Right atrium auricular region (tissue), 2 donors: ENCODE measurements at regions not wholly inside any gene's neighbourhood (a gene's known extent, or its start where the extent isn't known, plus 50 kb on each side); places are given as distances from the start of the nearest gene placed in this dataset.

Experiments used
- DNase-seq: peaks from one replicate; pipeline ENCODE4 v3.0.0-alpha.2; 2019; ENCODE audit warnings: low spot score
- H3K27ac ChIP-seq, 2 donors: fragments of 200-600 bp; sonication (generic); 1 replicate in 1 of 2; 2 replicates in 1 of 2; pipeline ENCODE4 v1.5.1; 2016 to 2019
- H3K27me3 ChIP-seq, 2 donors: fragments of 200-600 bp; sonication (generic); one replicate each; pipeline versions ENCODE4 v1.5.1 to v1.6.0; 2017 to 2019
- H3K36me3 ChIP-seq: fragments of 200-600 bp; sonication (generic); one replicate; pipeline ENCODE4 v1.5.1; 2016
- H3K4me1 ChIP-seq, 2 donors: fragments of 200-600 bp; sonication (generic); one replicate each; pipeline versions ENCODE4 v1.5.1 to v1.6.0; 2017 to 2019
- H3K4me3 ChIP-seq, 2 donors: fragments of 200-600 bp; sonication (generic); 1 replicate in 1 of 2; 2 replicates in 1 of 2; pipeline ENCODE4 v1.5.1; 2017 to 2019; ENCODE audit warnings: mild to moderate bottlenecking in 1 of 2, moderate library complexity in 1 of 2
- H3K9me3 ChIP-seq, 2 donors: fragments of 200-600 bp; sonication (generic); one replicate each; pipeline ENCODE4 v1.5.1; 2019
- CTCF ChIP-seq, 2 donors: fragments of 200-600 bp; sonication (generic); IDR thresholded peaks; one replicate each; pipeline ENCODE4 v1.5.1; 2019; ENCODE audit warnings: antibody characterized with exemption in 2 of 2

- Histone ChIP-seq H3K4me1 (no peaks in the 10 kb centered on the region), H3K36me3 (no peaks in the 10 kb centered on the region), H3K9me3 (peaks cover 6 to 57% of the 10 kb centered on the region in 2 donors), H3K27ac (no peak overlapping the region), H3K4me3 (no peak overlapping the region), H3K27me3 (no peaks in the 10 kb centered on the region)
- no peak for TF ChIP-seq CTCF (IDR thresholded peaks at IDR 0.05)
- no peak for DNase-seq
These were observed 335.0 kb upstream of the SLC7A11 start for GRCh38 chr4:138577145-138577544.

- H3K9me3 ChIP-seq = peaks cover 6 to 53% of the 10 kb centered on the region in 2 donors
- H3K36me3 ChIP-seq = no peaks in the 10 kb centered on the region
- H3K27ac ChIP-seq = no peak overlapping the region
- DNase-seq = no peak
- no peaks in the 10 kb centered on the region for H3K27me3 ChIP-seq
- no peak overlapping the region for H3K4me3 ChIP-seq
- no peak for TF ChIP-seq CTCF (IDR thresholded peaks at IDR 0.05)
- H3K4me1 ChIP-seq = no peaks in the 10 kb centered on the region
These were observed 334.5 kb upstream of the SLC7A11 start for GRCh38 chr4:138576684-138577083.

- DNase-seq = no peak
- no peak overlapping the region for H3K27ac ChIP-seq
These were observed 331.1 kb upstream of the SLC7A11 start for GRCh38 chr4:138573246-138573645.

GRCh38 chr4:138572007-138572406 is 329.9 kb upstream of the SLC7A11 start:
- Histone ChIP-seq H3K27ac (no peak overlapping the region), H3K27me3 (no peaks in the 10 kb centered on the region), H3K4me1 (peaks cover 0 to 9% of the 10 kb centered on the region in 2 donors), H3K36me3 (no peaks in the 10 kb centered on the region), H3K9me3 (peaks cover 0 to 9% of the 10 kb centered on the region in 2 donors), H3K4me3 (no peak overlapping the region)
- no peak for DNase-seq
- TF ChIP-seq CTCF (IDR thresholded peaks at IDR 0.05) = no peak

More at GRCh38 chr4:138573246-138573645, 331.1 kb upstream of the SLC7A11 start:
- H3K4me1 ChIP-seq = peaks cover 0 to 2% of the 10 kb centered on the region in 2 donors
- TF ChIP-seq CTCF (IDR thresholded peaks at IDR 0.05) = no peak
- H3K27me3 ChIP-seq = no peaks in the 10 kb centered on the region
- peaks cover 6 to 21% of the 10 kb centered on the region in 2 donors for H3K9me3 ChIP-seq
- no peaks in the 10 kb centered on the region for H3K36me3 ChIP-seq
- no peak overlapping the region for H3K4me3 ChIP-seq

GRCh38 chr4:138567696-138568095 is 325.5 kb upstream of the SLC7A11 start:
- H3K27ac ChIP-seq = no peak overlapping the region
- H3K4me3 ChIP-seq = no peak overlapping the region
- no peaks in the 10 kb centered on the region for H3K27me3 ChIP-seq
- DNase-seq = no peak
- no peak for TF ChIP-seq CTCF (IDR thresholded peaks at IDR 0.05)
- H3K9me3 ChIP-seq = no peaks in the 10 kb centered on the region
- H3K36me3 ChIP-seq = no peaks in the 10 kb centered on the region
- peaks cover 0 to 9% of the 10 kb centered on the region in 2 donors for H3K4me1 ChIP-seq

- no peak for DNase-seq
- H3K9me3 ChIP-seq = no peaks in the 10 kb centered on the region
- H3K4me3 ChIP-seq = no peak overlapping the region
- H3K36me3 ChIP-seq = no peaks in the 10 kb centered on the region
- no peaks in the 10 kb centered on the region for H3K27me3 ChIP-seq
- peaks cover 0 to 13% of the 10 kb centered on the region in 2 donors for H3K4me1 ChIP-seq
- H3K27ac ChIP-seq = no peak overlapping the region
- TF ChIP-seq CTCF (IDR thresholded peaks at IDR 0.05) = no peak
These were observed 323.4 kb upstream of the SLC7A11 start for GRCh38 chr4:138565576-138565975.
